Coronary artery (tissue), 2 donors: ENCODE measurements at regions not wholly inside any gene's neighbourhood (a gene's known extent, or its start where the extent isn't known, plus 50 kb on each side); places are given as distances from the start of the nearest gene placed in this dataset.

Experiments used
- DNase-seq: peaks from one replicate; pipeline ENCODE4 v3.0.0-alpha.2; 2017; ENCODE audit warnings: low spot score
- H3K27ac ChIP-seq, 2 donors: fragments of 200-600 bp; sonication (generic); one replicate each; pipeline ENCODE4 v1.5.1; 2016 to 2019
- H3K4me3 ChIP-seq: fragments of 200-600 bp; sonication (generic); 2 replicates; pipeline ENCODE4 v1.5.1; 2016; ENCODE audit warnings: mild to moderate bottlenecking, moderate library complexity
- CTCF ChIP-seq: fragments of 200-600 bp; sonication (generic); IDR thresholded peaks from one replicate; pipeline ENCODE4 v1.5.1; 2019; ENCODE audit warnings: antibody characterized with exemption

DNA sequence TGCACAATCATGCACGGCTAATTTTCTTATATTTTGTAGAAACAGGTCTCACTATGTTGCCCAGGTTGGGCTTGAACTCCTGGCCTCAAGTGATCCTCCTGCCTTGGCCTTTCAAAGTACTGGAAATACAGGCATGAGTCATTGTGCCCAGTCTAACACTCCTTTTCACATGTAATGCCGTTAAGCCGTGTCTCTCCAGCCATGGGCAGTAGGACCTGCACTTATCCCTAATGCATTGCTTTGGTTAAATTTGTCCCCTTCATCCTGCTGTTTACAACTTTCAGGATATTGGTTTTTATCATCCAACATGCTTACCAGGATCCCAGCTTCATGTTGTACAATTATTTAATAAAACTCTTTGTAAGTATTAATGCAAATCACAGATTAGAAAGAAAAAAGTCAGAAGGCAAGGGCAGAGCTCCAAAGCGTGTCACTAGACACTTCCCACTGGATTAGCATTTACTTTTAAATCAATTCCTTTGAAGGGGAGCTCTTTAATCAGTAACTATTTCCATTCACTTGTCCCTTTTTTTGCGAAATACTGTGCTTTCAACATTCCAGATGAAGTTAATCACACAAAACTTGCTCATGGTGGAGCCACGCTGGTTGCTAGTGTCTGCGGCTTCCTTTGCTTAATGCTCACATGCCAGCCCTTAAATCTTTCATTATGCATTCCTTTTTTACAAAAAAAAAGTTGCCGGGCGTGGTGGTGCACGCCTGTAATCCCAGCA, 256.0 kb upstream of the AUTS2 start:
- Histone ChIP-seq H3K4me3 (no peak overlapping the region), H3K27ac (no peak overlapping the region)
- DNase-seq = no peak
- TF ChIP-seq CTCF = no peak

DNA sequence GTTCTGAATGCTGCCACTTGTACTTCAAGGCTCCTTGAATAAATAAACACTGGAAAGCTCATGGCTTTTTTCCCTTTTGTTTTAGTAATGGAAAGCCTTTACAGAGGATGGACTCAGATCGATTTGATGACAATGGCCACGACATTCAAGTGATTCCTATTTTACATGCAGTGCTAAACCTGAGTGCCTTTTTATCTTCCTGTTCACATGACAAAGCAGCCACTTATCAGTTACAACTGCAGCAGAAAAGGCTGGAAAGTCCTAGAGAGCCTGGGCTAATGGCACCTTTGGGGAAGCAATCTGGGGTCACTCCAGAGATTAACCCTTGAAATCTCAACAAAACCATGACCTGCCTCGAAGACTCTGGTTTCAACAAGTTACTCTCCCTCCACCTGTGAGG, 249.0 kb upstream of the AUTS2 start:
- H3K4me3 ChIP-seq = no peak overlapping the region
- H3K27ac ChIP-seq = no peak overlapping the region
- DNase-seq = no peak
- TF ChIP-seq CTCF = no peak

GRCh38 chr7:69358163-69358821, 240.0 kb upstream of the AUTS2 start:
- Histone ChIP-seq H3K4me3 (no peak overlapping the region), H3K27ac (no peak overlapping the region)
- DNase-seq = no peak
- TF ChIP-seq CTCF = no peak

DNA sequence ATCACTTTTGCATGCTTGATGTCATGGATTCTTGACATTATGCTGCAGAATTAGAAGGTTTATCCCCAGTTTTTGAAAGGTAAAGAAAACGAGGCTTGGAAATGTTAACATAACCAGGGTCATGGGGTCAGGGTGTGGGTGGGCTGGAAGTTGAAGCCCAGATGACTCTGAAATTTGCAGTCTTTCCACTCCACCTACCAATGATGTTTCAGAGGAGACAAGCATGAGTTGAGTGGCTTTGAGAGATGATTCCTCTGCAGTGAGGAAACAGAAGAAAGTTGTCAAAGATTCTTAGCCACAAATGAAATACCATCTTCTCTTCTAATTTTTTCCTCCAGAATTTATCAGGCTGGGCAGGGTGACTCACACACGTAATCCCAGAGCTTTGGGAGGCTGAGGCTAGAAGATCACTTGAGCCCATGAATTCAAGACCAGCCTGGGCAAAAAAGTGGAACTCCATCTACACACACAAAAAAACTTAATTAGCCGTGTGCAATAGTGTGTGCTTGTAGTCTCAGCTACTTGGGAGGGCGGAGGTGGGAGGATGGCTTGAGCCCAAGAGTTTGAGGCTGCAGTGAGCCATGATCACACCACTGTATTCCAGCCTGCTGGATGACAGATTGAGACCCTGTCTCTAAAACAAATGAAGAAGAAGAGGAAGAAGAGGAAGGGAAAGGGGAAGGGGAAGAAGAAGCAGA, 239.1 kb upstream of the AUTS2 start:
- H3K27ac ChIP-seq = no peak overlapping the region
- H3K4me3 ChIP-seq = no peak overlapping the region
- DNase-seq = no peak
- TF ChIP-seq CTCF = no peak

- no peak for DNase-seq
- Histone ChIP-seq H3K4me3 (no peak overlapping the region), H3K27ac (no peak overlapping the region)
- no peak for TF ChIP-seq CTCF
Observed at GRCh38 chr7:69360913-69361312, 237.4 kb upstream of the AUTS2 start.

- TF ChIP-seq CTCF = no peak
- Histone ChIP-seq H3K4me3 (no peak overlapping the region), H3K27ac (no peak overlapping the region)
- DNase-seq = no peak
Observed at GRCh38 chr7:69363136-69363535, 235.1 kb upstream of the AUTS2 start.
